A673 (cell line): ENCODE measurements at regions not wholly inside any gene's neighbourhood (a gene's known extent, or its start where the extent isn't known, plus 50 kb on each side); places are given as distances from the start of the nearest gene placed in this dataset.

Experiments used
- BruUV-seq: library from RNA; stranded (reverse); fragments of 400-500 nt; replicated peaks from 2 replicates; lab custom pipeline; 2021; lab: Mats Ljungman, UMichigan
- CTCF ChIA-PET: fragments of 300-600 bp; sonication (Branson Sonifier 250); formaldehyde crosslinking; loops from one replicate; lab custom pipeline; 2022; ENCODE audit warnings: antibody characterized with exemption; lab: Charles Lee
- POLR2A ChIA-PET: fragments of 300-600 bp; sonication (Branson Sonifier 250); formaldehyde crosslinking; loops from one replicate; lab custom pipeline; 2022; ENCODE audit warnings: antibody characterized with exemption; ENCODE audit not compliant: low non-redundant PET; lab: Charles Lee
- DNase-seq: peaks from one replicate; pipeline ENCODE4 v3.0.0-alpha.2; 2015; ENCODE audit warnings: low spot score
- H3K27ac ChIP-seq: fragments of 200-600 bp; sonication (generic); 2 replicates; pipeline ENCODE4 v1.5.1; 2016; ENCODE audit warnings: mixed run types, low read depth, mild to moderate bottlenecking, mixed read lengths, antibody characterized with exemption, low read length; ENCODE audit not compliant: poor library complexity, severe bottlenecking
- H3K27me3 ChIP-seq: fragments of 200-600 bp; sonication (generic); replicated peaks from 2 replicates; pipeline ENCODE4 v1.6.1; 2017; ENCODE audit warnings: mixed run types, low read depth, mild to moderate bottlenecking, mixed read lengths, antibody characterized with exemption, low read length; ENCODE audit not compliant: insufficient read depth, poor library complexity
- H3K36me3 ChIP-seq: fragments of 200-600 bp; sonication (generic); 2 replicates; pipeline ENCODE4 v1.6.1; 2016; ENCODE audit warnings: mixed run types, mild to moderate bottlenecking, mixed read lengths, antibody characterized with exemption, low read length; ENCODE audit not compliant: insufficient read depth, poor library complexity, severe bottlenecking
- H3K4me1 ChIP-seq: fragments of 200-600 bp; sonication (generic); 2 replicates; pipeline ENCODE4 v1.6.1; 2017; ENCODE audit warnings: mixed run types, mild to moderate bottlenecking, mixed read lengths, antibody characterized with exemption, low read length; ENCODE audit not compliant: insufficient read depth, poor library complexity, severe bottlenecking
- H3K4me3 ChIP-seq: fragments of 200-600 bp; sonication (generic); 2 replicates; pipeline ENCODE4 v1.5.1; 2016; ENCODE audit warnings: low read depth, mixed run types, mild to moderate bottlenecking, mixed read lengths, low read length; ENCODE audit not compliant: poor library complexity, severe bottlenecking
- H3K9me3 ChIP-seq: fragments of 200-600 bp; sonication (generic); 2 replicates; pipeline ENCODE4 v1.6.1; 2016; ENCODE audit warnings: mixed run types, low read depth, mild to moderate bottlenecking, mixed read lengths, antibody characterized with exemption, low read length; ENCODE audit not compliant: poor library complexity, severe bottlenecking
- EZH2 ChIP-seq: fragments of 200-600 bp; sonication (generic); IDR thresholded peaks from 2 replicates; pipeline ENCODE4 v1.6.1; 2017; ENCODE audit warnings: borderline replicate concordance, low read depth, mild to moderate bottlenecking, mixed read lengths, antibody characterized with exemption, low read length; ENCODE audit not compliant: poor library complexity, severe bottlenecking
- intact Hi-C: fragments of 100-400 bp; cut with micrococcal nuclease; formaldehyde crosslinking; loops from one replicate; pipeline ENCODE4 v1.10.0; 2022; ENCODE audit not compliant: unreplicated experiment
- TF ChIP-seq, protein P1 (sequence below): fragments of 300-800, 200-600 bp; sonication (generic); conservative IDR thresholded peaks from 2 replicates; pipeline ENCODE4 v1.5.1; 2017; ENCODE audit warnings: low read depth, mild to moderate bottlenecking, antibody characterized with exemption, low read length, moderate library complexity, mixed read lengths

GRCh38 chr12:84619053-84619571, 293.5 kb downstream of the SLC6A15 start:
- intact Hi-C loops, result no loop called here
- no peaks in the 10 kb centered on the region for H3K36me3 ChIP-seq
- BruUV-seq, result no TSS peak
- no peak overlapping the region for H3K27ac ChIP-seq
- H3K4me1 ChIP-seq, result no peaks in the 10 kb centered on the region
- H3K9me3 ChIP-seq, result no peaks in the 10 kb centered on the region
- POLR2A ChIA-PET, result no interaction called here
- no peak for DNase-seq
- TF ChIP-seq EZH2, result no peak
- TF ChIP-seq, protein P1, sequence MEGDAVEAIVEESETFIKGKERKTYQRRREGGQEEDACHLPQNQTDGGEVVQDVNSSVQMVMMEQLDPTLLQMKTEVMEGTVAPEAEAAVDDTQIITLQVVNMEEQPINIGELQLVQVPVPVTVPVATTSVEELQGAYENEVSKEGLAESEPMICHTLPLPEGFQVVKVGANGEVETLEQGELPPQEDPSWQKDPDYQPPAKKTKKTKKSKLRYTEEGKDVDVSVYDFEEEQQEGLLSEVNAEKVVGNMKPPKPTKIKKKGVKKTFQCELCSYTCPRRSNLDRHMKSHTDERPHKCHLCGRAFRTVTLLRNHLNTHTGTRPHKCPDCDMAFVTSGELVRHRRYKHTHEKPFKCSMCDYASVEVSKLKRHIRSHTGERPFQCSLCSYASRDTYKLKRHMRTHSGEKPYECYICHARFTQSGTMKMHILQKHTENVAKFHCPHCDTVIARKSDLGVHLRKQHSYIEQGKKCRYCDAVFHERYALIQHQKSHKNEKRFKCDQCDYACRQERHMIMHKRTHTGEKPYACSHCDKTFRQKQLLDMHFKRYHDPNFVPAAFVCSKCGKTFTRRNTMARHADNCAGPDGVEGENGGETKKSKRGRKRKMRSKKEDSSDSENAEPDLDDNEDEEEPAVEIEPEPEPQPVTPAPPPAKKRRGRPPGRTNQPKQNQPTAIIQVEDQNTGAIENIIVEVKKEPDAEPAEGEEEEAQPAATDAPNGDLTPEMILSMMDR, result peak; percentile 59
- H3K27me3 ChIP-seq, result no peaks in the 10 kb centered on the region
- CTCF ChIA-PET, result no interaction called here
- H3K4me3 ChIP-seq, result no peak overlapping the region

DNA sequence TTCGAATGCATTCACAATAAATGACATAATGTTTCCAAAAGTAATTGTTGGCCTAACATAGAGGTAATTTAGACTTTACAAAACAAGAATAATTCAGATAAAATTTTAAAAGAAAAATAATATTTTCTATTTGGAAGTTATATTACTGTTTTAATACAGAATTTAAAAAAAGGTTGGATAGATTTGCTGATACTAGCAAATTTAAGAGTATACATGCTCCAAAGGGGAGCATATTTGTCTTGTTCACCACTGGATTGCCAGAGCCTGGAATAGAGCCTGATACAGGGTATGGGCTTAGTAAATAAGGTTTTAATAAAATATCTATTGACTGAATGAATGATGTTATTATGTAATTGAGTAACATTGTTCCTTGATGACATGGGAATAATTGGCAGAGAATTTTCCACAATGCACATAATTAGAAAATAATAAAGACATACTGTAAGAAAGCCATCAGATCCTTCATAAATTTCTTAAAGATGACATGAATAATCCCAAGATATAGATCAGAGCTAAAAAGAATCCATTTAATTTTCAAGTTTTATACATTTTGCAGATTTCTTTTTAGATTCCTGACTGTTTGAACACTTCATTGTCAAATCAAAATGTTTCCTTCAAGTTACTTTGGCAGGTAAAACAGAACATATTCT, 305.3 kb downstream of the SLC6A15 start:
- no peaks in the 10 kb centered on the region for H3K36me3 ChIP-seq
- no peaks in the 10 kb centered on the region for H3K27me3 ChIP-seq
- no peaks in the 10 kb centered on the region for H3K4me1 ChIP-seq
- TF ChIP-seq, protein P1, result no peak
- TF ChIP-seq EZH2, result no peak
- intact Hi-C loops, result no loop called here
- CTCF ChIA-PET, result no interaction called here
- H3K4me3 ChIP-seq, result no peak overlapping the region
- BruUV-seq, result no TSS peak
- no peaks in the 10 kb centered on the region for H3K9me3 ChIP-seq
- POLR2A ChIA-PET, result no interaction called here
- H3K27ac ChIP-seq, result no peak overlapping the region
- no peak for DNase-seq

DNA sequence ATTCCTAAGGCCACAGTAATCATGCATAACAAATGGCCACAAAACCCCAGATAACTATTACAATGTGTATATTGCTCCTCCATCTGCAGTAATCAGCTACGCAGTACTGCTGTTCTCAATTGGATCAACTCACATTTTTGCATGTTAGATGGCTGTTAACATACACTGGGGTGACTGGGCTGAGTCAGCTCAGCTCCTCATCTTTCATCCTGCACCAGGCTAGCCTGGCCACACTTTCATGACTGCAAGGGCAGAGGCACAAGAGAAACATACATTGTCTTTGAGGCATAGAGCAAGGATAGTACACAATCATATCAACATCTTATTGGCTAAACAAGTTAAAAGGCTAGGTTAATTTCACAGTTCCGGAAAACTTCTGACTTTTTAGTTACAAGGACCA, 306.6 kb downstream of the SLC6A15 start:
- intact Hi-C loops, result no loop called here
- Histone ChIP-seq H3K27ac (no peak overlapping the region), H3K36me3 (no peaks in the 10 kb centered on the region), H3K9me3 (no peaks in the 10 kb centered on the region), H3K4me3 (no peak overlapping the region), H3K27me3 (no peaks in the 10 kb centered on the region), H3K4me1 (no peaks in the 10 kb centered on the region)
- POLR2A ChIA-PET, result no interaction called here
- no TSS peak for BruUV-seq
- CTCF ChIA-PET, result no interaction called here
- no peak for TF ChIP-seq EZH2
- TF ChIP-seq, protein P1, result no peak
- no peak for DNase-seq
